Amniotic epithelial cell (primary cell): ENCODE measurements at regions not wholly inside any gene's neighbourhood (a gene's known extent, or its start where the extent isn't known, plus 50 kb on each side); places are given as distances from the start of the nearest gene placed in this dataset.
"Not testable (repeated sequence)": the region's sequence is repeated elsewhere in the genome, so short reads cannot be mapped to it uniquely, and the experiment has no call there.

Experiments
- DNase-seq: peaks from one replicate; pipeline ENCODE4 v3.0.0-alpha.2; 2010; ENCODE audit warnings: low read depth

- no peak for DNase-seq
Measured at GRCh38 chr20:19897891-19898290, 119.3 kb upstream of the NAA20 start.

GRCh38 chr20:19901226-19901625 lies 115.9 kb upstream of the NAA20 start:
- no peak for DNase-seq

- peak; percentile 69 for DNase-seq
Measured at GRCh38 chr20:19903168-19903811, 113.9 kb upstream of the NAA20 start.

GRCh38 chr20:19907326-19908056 lies 109.7 kb upstream of the NAA20 start:
- peak; percentile 56 for DNase-seq

GRCh38 chr20:19908576-19908975 lies 108.6 kb upstream of the NAA20 start:
- no peak for DNase-seq

- DNase-seq, result no peak
Measured at GRCh38 chr20:19909725-19910124, 107.4 kb upstream of the NAA20 start.

GRCh38 chr20:19911810-19912382 lies 105.3 kb upstream of the NAA20 start:
- no peak for DNase-seq

GRCh38 chr20:19913349-19913748 lies 103.8 kb upstream of the NAA20 start:
- DNase-seq, result no peak

- DNase-seq, result peak; percentile 36
Measured at GRCh38 chr20:19913927-19914614, 103.1 kb upstream of the NAA20 start.

GRCh38 chr20:19915111-19915798 lies 101.9 kb upstream of the NAA20 start:
- peak; percentile 40 for DNase-seq

GRCh38 chr20:19916531-19917485 lies 100.4 kb upstream of the NAA20 start:
- no peak for DNase-seq

- DNase-seq, result no peak
Measured at GRCh38 chr20:19918965-19919329, 98.2 kb upstream of the NAA20 start.

GRCh38 chr20:19920381-19921138 lies 96.6 kb upstream of the NAA20 start:
- no peak for DNase-seq

GRCh38 chr20:19921284-19921793 lies 95.8 kb upstream of the NAA20 start:
- no peak for DNase-seq

- not testable (repeated sequence) for DNase-seq
Measured at GRCh38 chr20:19921829-19922228, 95.3 kb upstream of the NAA20 start.

GRCh38 chr20:19922716-19923115 lies 94.4 kb upstream of the NAA20 start:
- peak; percentile 26 for DNase-seq

GRCh38 chr20:19923762-19924161 lies 93.4 kb upstream of the NAA20 start:
- no peak for DNase-seq

GRCh38 chr20:19924255-19924654 lies 92.9 kb upstream of the NAA20 start:
- no peak for DNase-seq

- peak; percentile 97 for DNase-seq
Measured at GRCh38 chr20:19926591-19926990, 90.6 kb upstream of the NAA20 start.
